Raji (cell line): ENCODE measurements at regions not wholly inside any gene's neighbourhood (a gene's known extent, or its start where the extent isn't known, plus 50 kb on each side); places are given as distances from the start of the nearest gene placed in this dataset.

ENCODE experiments used
- POLR2A ChIP-seq: IDR thresholded peaks from 2 replicates; pipeline ENCODE4 v1.6.1; 2011; ENCODE audit warnings: low read depth, low read length, control low read depth; ENCODE audit not compliant: insufficient read depth

GRCh38 chr5:122639864-122640263, 135.0 kb upstream of the SNX2 start:
- TF ChIP-seq POLR2A: no peak

DNA sequence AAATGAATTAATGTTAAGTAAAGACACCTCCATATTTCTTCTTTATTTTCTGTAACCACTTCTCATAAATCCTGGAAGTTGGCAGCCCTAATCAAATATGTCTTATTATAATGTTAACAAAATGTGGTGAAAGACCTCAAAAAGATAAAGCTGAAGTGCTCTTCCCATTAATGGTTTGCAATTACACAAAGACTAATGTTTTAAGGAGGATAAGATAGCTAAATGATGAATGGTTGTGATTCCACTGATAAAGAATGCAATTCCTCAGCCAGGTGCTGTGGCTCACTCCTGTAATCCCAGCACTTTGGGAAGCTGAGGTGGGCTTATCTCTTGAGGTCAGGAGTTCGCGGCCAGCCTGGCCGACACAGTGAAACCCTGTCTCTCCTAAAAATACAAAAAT, 125.8 kb upstream of the SNX2 start:
- TF ChIP-seq POLR2A: no peak

DNA sequence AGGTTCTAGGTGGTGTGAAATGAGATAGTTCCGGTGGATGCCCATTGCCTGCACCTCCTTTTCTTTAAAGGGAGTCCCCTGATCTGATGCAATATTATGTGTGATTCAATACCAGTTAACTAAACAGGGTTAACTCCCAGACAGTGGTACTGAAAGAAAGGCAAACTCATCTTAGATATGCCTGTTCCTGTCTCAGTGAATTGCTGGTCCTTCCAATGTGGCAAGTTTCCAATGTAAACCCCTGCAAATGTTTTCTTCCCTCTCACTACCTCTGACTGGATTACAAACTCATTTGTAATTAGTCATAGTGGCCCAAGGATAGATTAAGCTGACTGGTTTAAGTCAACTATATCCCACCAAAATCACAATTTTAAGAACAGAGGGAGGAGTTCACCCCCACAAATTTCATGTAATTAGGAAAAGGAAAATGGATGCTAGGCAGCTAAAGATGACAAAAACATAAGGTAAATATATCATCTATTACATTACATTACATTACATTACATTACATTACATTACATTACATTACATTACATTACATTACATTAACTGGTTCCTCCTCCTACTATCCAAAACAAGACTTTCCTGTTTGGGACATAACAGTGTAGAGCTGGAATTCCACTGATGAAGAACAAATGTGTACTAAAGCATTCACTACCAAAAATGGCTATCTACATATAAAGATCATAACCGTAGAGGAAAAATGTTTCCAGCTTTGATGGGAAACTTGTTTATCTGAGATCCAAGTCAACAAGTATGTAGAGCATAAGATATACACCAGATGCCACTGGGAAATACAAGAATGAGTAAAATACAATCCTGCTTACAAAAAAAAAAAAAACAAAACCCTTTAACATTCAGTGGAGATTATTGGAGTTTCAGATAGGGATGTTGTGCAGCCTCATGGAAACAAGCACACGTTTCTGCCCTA, 121.5 kb upstream of the SNX2 start:
- no peak for TF ChIP-seq POLR2A

DNA sequence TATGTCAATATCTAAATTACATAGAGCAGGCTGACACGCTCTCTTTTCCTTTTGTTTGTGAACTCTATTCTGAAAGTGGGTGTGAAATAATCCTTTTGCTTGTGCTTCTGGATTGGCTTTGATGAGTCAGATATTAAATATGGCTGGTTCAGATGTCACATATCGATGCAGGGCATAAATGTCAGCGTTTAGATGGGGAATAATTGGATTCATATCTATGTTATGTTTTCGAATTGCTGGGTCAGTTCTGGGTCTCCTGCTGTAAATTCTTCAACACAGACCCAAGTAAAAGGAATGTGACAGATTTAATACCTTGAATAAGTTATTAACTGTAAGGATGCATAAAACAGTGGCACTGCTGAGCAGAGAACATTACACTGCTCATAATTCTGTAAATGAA, 118.7 kb upstream of the SNX2 start:
- no peak for TF ChIP-seq POLR2A

DNA sequence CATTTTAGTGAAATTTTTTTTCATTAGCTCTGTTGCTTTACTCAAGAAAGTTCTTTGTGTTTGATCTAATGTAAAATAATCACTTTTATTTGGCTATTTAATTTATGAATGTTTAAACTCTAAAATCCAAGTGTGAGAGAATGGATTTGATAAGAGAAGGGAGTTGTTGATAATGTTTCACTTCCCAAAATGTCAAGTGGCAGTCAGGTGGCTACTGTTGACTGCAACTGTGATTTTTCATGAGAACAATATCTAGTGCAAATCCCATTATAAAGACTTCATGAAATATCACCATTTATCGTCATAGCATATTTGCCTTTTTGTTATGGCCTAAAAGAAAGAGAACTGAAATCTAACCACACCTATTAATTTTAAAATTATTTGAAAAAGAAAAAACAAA, 118.3 kb upstream of the SNX2 start:
- no peak for TF ChIP-seq POLR2A

DNA sequence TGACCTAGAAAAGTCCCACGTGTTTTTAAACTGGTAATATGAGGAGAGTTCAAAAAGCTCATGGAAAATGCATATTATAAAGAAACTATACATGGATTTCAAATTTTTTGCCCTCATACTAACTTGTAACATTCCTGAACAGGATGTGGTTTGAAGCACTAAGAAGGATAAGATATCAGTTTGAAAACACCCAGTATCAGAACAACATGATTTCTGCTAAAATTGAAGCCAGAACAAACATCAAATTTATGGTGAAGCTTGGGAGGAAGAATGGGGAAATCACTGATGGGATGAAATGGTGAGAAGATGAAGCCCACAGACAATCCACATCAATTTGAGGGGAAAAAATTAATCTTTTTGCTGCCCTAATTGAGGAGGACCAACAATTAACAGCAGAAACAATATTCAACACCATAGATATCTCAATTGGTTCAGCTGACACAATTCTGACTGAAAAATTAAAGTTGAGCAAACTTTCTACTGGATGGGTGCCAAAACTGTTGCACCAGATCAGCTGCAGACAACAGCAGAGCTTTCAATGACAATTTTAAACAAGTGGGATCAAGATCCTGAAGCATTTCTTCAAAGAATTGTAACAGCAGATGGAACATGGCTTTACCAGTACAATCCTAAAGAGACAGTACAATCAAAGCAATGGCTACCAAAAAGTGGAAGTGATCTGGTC, 113.2 kb upstream of the SNX2 start:
- TF ChIP-seq POLR2A: no peak

- no peak for TF ChIP-seq POLR2A
Observed at GRCh38 chr5:122665051-122665450, 109.8 kb upstream of the SNX2 start.

DNA sequence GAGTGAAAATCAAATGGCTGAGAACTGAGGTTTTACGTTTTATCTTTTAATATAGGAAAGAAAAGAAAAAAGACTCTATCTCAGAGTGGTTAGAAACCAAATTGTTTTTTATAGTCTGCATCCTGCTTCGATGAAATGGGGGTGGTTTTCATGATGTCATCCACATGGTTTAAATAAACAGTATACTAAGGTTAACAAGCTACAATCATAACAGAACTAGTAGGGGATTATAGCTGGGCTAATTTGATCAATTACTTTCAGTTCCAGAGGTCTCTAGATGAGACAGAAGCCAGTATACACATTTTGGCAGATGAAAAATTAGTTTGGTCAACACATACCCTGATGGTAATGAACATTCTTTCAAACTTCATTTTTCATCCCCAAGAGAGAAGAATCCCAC, 106.3 kb upstream of the SNX2 start:
- no peak for TF ChIP-seq POLR2A

DNA sequence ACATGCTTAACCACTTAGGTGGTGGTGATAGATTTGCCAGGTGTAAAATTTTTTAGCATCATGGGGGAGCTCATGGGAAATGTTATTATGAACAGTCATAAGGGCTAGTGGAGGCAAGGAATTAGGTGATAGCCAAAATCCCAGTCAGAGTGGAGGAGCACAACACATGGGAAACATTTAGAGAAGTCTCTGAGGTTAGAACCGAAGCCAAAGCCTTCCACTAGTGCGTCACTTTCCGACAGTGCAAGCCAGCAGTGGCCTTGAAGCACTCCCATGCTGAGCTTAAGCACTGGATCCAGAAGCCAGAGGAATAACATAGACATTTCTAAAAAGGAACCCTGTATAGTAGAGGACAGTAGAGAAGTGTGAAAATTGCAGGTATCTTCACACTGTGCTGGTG, 101.5 kb upstream of the SNX2 start:
- no peak for TF ChIP-seq POLR2A

DNA sequence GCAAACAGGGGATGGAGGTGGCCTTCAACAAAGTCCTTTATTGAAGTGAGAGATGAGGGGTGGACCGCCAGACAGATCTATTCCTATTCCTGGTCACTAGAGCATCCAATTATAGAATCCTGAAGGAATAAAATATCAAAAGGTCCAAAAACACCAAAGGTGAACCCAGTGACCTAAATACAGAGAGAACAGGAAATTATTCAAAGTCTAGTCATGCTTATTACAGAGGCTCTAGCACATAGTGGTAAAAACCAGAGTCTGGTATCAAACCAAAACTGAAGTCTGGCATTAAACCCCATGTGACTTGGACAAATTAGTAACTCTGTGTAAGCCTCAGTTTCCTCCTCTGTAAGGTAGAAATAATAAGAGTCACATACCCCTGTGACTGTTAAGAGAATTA, 100.5 kb upstream of the SNX2 start:
- TF ChIP-seq POLR2A: no peak

- no peak for TF ChIP-seq POLR2A
Observed at GRCh38 chr5:122680623-122681350, 94.1 kb upstream of the SNX2 start.

- TF ChIP-seq POLR2A: no peak
Observed at GRCh38 chr5:122683631-122684030, 91.2 kb upstream of the SNX2 start.

DNA sequence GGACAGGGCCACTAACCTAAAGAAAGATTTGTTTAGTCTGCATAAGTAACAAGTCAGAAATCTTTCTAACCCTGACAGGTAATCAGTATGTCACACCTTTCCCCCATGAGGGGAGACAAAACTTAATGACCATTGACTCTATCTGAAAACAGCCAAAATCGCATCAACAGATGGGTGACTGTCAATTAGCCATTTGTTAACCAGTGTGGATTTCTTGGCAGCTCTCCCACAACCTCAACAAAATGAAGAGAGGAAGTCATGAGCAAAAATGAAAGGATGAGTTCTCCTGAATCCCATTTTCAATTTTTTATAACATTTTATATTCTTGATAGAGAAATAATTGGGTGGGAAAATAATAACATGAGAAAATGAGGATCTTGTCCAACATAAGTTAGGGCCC, 84.6 kb upstream of the SNX2 start:
- TF ChIP-seq POLR2A: no peak

GRCh38 chr5:122691931-122692330, 82.9 kb upstream of the SNX2 start:
- TF ChIP-seq POLR2A: no peak

DNA sequence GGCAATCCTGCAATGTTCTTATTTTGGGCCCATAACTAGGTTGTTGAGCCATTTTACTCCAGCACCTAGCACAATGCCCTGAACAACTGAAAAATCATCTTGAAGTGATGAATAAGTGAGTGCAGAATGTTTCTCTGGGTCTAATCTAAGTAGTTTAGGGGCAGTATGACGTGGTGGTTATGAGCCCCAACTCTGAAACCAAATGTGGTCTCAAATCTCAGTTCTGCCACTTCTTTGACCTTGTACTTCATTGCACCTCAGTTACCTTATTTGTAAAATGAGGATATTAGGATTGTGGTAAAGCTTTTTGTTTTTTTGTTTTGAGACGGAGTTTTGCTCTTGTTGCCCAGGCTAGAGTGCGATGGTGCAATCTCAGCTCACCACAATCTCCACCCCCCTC, 80.9 kb upstream of the SNX2 start:
- TF ChIP-seq POLR2A: no peak

DNA sequence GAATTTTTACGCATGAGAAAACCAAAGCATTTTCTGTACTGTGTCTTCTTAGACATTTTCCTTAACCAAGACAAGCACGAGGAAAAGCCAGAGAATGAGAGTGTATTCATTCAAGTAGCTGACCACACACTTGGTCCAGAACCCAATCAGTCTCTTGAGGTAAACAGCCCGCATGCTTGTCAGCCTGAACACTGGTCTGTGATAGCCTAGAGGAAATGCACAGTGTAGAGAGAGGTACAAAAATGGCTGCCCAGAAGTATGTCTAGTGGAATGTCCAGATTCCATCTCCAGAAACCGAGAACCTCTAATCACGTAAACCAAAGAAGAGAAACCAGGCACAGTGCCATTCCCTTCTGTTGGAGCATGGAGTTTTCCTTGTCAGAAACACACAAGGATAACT, 80.0 kb upstream of the SNX2 start:
- TF ChIP-seq POLR2A: no peak
